Activated T-helper 17 cell treated with anti-CD3 and anti-CD28 coated beads, Interleukin-2, amount 50 U/mL, for 72 hours (primary cell): ENCODE measurements at regions not wholly inside any gene's neighbourhood (a gene's known extent, or its start where the extent isn't known, plus 50 kb on each side); places are given as distances from the start of the nearest gene placed in this dataset.

Experiments used
- ATAC-seq: fragments of 150-1000 bp; cut with Tn5 transposase; replicated peaks from 2 replicates; pipeline ENCODE4 v1.10.0; 2021; ENCODE audit warnings: mild to moderate bottlenecking, moderate library complexity
- H3K27ac Mint-ChIP-seq: one replicate; pipeline ENCODE4 v1.8.0; 2022; ENCODE audit warnings: mixed read lengths
- H3K27me3 Mint-ChIP-seq: one replicate; pipeline ENCODE4 v1.8.0; 2022; ENCODE audit warnings: mixed read lengths
- H3K36me3 Mint-ChIP-seq: one replicate; pipeline ENCODE4 v1.8.0; 2022; ENCODE audit warnings: low read depth, mild to moderate bottlenecking, mixed read lengths
- H3K4me1 Mint-ChIP-seq: one replicate; pipeline ENCODE4 v1.8.0; 2022; ENCODE audit warnings: mixed read lengths
- H3K4me3 Mint-ChIP-seq: one replicate; pipeline ENCODE4 v1.8.0; 2022; ENCODE audit warnings: mild to moderate bottlenecking, mixed read lengths
- H3K9me3 Mint-ChIP-seq: one replicate; pipeline ENCODE4 v1.8.0; 2022; ENCODE audit warnings: mixed read lengths

DNA sequence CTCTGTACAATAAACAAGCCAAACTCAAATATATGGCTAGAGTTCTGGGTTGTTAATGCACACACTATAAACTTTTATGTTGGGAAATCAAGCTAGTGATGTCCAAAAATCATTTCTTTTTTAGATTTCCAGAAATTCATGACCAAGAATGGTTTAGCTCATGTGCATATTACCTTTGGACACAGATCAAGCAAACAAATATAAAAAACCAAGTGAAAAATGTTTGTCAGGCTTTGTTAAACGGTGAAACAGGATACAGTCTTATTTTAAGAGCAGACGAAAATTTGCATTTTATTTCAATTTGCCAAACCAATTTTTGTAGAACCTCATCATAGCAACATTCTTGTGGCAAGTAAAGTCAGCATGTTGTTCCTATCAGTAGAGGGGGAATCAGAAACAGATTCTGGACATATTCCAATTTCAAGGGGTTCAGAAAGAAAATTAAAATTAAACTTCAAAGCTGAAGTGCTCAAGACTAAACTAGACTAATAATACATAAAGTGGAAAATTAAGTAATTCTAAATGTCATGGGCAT lies 413.6 kb downstream of the TRIML1 start:
- Mint-ChIP-seq H3K27ac (no peak overlapping the region), H3K4me1 (no peaks in the 10 kb centered on the region), H3K9me3 (peaks cover 12% of the 10 kb centered on the region), H3K27me3 (no peaks in the 10 kb centered on the region), H3K36me3 (no peaks in the 10 kb centered on the region), H3K4me3 (no peak overlapping the region)
- ATAC-seq: no peak

DNA sequence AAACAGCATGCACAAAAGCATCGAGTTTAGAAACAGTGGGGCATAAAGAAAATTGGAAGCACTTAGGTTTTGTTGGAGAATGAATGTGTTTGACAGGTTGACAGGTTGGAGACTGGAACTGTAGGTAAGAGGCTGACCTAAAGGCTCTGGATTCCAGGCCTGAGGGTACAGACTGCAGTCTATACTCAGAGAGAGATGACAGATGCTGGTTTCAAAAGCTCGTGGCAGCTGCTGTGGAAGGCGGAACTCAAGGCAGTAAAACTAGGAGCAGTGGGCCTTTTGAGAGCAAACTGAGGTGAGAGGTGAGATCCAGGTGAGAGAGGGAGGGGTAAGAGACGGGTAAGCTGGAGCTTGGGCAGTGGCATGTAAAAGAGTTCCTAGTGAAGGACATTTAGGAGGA lies 415.2 kb downstream of the TRIML1 start:
- Mint-ChIP-seq H3K27ac (no peak overlapping the region), H3K4me3 (no peak overlapping the region), H3K9me3 (peaks cover 8% of the 10 kb centered on the region), H3K4me1 (no peaks in the 10 kb centered on the region), H3K27me3 (no peaks in the 10 kb centered on the region), H3K36me3 (no peaks in the 10 kb centered on the region)
- ATAC-seq: no peak

DNA sequence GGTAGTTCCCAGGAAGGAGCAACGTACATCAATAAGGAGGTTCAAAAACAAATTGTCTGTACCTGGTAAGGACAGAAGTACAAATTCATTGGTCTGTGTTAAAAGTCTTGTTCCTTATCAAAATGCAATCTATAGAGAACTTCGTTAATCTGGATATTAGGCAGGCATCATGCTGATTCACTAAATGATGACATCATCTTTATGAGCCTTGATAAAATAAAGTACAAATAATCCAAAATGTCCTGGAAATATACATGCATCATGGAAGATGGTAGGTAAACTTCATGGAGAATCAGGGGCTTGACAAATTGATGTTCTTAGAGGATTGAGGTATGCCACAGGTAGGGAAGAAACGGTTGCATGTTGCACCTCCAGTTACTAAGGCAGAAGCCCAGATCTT lies 433.9 kb downstream of the TRIML1 start:
- H3K4me3 Mint-ChIP-seq: no peak overlapping the region
- no peaks in the 10 kb centered on the region for H3K36me3 Mint-ChIP-seq
- peaks cover 18% of the 10 kb centered on the region for H3K9me3 Mint-ChIP-seq
- H3K27me3 Mint-ChIP-seq: no peaks in the 10 kb centered on the region
- H3K4me1 Mint-ChIP-seq: no peaks in the 10 kb centered on the region
- no peak for ATAC-seq
- H3K27ac Mint-ChIP-seq: no peak overlapping the region

DNA sequence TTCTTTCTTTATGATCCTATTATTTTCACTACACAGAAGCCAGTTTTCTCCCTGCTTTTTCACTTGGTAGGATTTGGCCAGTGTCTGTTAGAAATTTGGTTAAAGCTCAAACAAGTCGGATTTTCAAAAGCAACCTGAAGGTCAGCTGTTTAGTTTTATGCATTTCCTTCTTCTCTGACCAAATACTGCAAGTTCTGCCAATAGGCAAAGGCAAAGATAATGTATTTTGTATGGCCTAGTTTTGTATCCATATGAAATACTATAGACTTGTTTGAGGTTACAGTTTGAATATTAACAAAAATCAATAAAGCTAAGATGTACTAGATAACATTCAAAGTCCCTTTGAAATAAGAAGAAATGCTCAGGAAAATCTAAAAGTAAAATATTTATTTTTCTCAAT lies 439.4 kb downstream of the TRIML1 start:
- Mint-ChIP-seq H3K4me3 (no peak overlapping the region), H3K4me1 (no peaks in the 10 kb centered on the region), H3K27me3 (no peaks in the 10 kb centered on the region), H3K9me3 (peaks cover 12% of the 10 kb centered on the region), H3K27ac (no peak overlapping the region), H3K36me3 (no peaks in the 10 kb centered on the region)
- ATAC-seq: no peak

DNA sequence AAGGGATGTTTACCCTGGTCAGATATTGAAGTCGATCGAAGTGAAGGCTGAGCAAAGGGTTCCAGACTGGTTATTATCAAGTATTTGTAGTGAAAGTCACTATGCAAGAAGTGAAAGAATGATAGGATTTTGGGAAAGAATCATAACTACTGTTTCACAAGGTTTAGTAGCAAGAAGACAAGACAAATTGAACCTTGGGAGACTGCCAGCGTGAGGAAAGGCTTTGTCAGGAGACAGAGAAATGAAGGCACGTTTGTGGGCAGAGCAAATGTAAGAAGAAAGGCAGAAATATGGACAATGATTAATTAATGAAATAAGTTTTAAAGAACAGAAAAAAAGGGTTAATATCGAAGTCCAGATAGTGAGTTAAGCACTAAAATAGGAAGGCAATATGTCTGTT lies 456.8 kb downstream of the TRIML1 start:
- no peak overlapping the region for H3K27ac Mint-ChIP-seq
- no peak overlapping the region for H3K4me3 Mint-ChIP-seq
- no peak for ATAC-seq
- H3K9me3 Mint-ChIP-seq: peaks cover 32% of the 10 kb centered on the region
- no peaks in the 10 kb centered on the region for H3K4me1 Mint-ChIP-seq
- no peaks in the 10 kb centered on the region for H3K36me3 Mint-ChIP-seq
- no peaks in the 10 kb centered on the region for H3K27me3 Mint-ChIP-seq

DNA sequence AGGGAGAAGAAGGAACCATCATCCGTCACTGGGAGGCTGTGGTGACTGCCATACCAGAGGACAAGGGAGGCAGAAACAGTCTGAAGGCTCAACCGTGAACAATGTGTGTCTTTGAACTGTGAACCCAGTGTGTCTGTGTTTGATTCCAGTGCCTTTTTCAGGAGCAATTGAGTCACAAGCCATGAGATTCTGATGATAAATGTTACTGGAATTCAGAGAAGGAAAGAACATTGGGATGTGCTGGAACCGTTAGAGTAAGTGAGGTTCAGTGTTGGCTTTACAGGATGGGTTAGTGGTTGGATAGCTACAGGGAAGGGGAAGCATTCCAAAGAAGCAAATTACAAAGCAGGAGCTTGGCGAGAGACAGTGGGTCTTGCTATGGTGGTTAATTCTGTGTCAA lies 464.4 kb downstream of the TRIML1 start:
- H3K27ac Mint-ChIP-seq: no peak overlapping the region
- no peaks in the 10 kb centered on the region for H3K27me3 Mint-ChIP-seq
- no peak overlapping the region for H3K4me3 Mint-ChIP-seq
- H3K36me3 Mint-ChIP-seq: no peaks in the 10 kb centered on the region
- H3K4me1 Mint-ChIP-seq: no peaks in the 10 kb centered on the region
- ATAC-seq: no peak
- peaks cover 14% of the 10 kb centered on the region for H3K9me3 Mint-ChIP-seq

DNA sequence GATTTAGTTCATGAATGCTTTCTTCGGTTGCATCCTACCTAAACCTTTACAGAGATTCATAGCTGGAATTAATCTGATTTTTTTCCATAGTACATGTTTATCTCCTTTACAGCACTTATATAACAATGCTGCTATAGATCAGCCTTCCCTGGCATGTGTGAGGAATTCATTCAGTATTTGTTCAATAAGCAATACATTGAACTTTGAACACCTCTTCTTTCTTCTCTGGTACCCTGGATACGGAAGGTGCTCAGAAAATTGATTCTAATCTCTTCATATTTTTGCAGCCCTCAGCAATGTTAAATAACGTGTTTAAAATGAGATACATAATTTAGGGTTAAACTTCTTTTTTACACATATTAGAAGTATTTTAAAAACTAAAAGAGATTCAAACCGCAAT lies 467.4 kb downstream of the TRIML1 start:
- Mint-ChIP-seq H3K4me3 (no peak overlapping the region), H3K36me3 (no peaks in the 10 kb centered on the region), H3K27me3 (no peaks in the 10 kb centered on the region), H3K4me1 (no peaks in the 10 kb centered on the region), H3K9me3 (peaks cover 7% of the 10 kb centered on the region), H3K27ac (no peak overlapping the region)
- no peak for ATAC-seq

DNA sequence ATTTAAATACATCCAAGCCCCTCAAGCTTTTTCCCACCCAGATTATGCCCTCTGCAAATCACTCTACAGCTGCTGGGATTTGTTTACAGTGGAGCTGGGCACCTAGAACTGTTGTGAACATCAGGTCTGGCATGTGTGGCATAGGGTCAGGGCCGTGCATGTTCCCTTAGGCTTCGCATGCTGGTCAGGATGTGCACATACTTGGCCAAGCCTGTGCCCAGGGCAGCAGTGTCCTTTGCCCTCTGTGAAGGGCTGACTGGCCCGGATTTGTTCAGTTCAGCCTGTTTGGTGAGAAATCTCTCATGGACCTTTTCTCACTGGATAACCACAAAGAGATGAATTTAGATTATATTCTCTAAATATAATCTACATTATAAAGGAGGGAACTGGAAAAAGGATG lies 471.9 kb downstream of the TRIML1 start:
- Mint-ChIP-seq H3K4me1 (no peaks in the 10 kb centered on the region), H3K4me3 (no peak overlapping the region), H3K36me3 (no peaks in the 10 kb centered on the region), H3K27me3 (no peaks in the 10 kb centered on the region), H3K9me3 (peaks cover 4% of the 10 kb centered on the region), H3K27ac (no peak overlapping the region)
- ATAC-seq: no peak

DNA sequence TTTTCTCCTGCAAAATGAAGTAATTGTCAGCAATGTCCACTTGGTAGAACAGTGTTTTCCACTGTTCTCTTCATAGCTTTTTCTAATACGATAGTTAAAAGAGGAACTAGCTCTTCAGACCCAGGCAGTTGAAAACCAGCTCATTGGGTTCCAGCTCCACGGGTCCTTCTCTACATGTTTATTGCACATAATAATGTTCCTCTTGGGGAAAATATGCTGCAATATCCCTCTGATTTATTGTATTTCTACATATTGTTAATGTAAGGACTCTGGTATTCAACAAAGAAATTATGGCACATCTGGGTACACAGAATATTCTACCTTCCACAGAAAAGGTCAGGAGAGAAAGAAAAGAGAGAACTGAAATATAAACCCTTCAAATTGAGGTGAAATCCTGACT lies 473.4 kb downstream of the TRIML1 start:
- Mint-ChIP-seq H3K36me3 (no peaks in the 10 kb centered on the region), H3K27me3 (no peaks in the 10 kb centered on the region), H3K4me1 (no peaks in the 10 kb centered on the region), H3K4me3 (no peak overlapping the region), H3K27ac (no peak overlapping the region), H3K9me3 (peaks cover 8% of the 10 kb centered on the region)
- no peak for ATAC-seq

DNA sequence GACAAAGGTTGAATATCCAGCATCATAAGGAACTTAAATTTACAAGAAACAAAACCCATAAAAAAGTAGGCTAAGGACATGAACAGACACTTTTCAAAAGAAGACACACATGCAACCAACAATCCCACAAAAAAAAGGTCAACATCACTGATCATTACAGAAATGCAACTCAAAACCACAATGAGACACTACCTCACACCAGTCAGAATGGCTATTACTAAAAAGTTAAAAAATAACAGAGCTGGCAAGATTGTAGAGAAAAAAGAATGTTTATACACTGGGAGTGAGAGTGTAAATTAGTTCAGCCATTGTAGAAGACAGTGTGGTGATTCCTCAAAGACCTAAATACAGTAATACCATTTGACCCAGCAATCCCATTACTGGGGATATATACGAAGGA lies 474.7 kb downstream of the TRIML1 start:
- Mint-ChIP-seq H3K36me3 (no peaks in the 10 kb centered on the region), H3K27ac (no peak overlapping the region), H3K4me3 (no peak overlapping the region), H3K9me3 (peaks cover 11% of the 10 kb centered on the region), H3K4me1 (no peaks in the 10 kb centered on the region), H3K27me3 (no peaks in the 10 kb centered on the region)
- no peak for ATAC-seq

DNA sequence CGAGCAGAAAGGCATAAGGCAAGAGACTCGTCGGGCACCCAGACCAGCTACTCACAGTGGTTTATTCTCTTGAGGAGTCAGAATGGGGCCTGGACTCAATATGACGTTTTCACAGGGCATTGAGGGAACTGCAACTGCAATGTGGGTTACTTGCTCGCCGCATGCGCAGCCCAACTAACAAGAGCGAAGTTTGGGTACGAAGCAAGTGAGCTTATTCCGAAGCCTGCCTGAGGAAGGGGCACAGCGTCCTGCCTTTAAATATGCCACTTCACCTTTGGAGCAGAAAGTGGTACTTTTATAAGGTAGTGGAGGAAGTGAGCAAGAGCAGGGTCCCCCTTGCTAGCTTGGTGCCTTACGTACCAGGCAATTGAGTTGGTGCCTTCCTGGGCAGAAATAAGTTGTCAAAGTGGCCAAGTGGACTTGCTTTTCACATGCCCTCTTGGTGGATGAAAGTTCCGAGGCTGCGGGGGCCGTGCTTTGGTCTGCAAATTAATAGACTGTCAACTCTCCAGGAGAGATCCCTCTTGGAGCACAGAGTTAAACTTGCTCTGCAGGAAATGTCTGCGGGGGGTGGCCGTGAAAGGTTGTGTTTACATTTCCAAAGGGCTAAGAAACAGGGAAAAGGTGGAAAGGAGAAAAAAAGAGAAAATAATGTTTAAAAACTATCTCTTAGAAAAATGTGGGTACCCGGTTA lies 480.4 kb downstream of the TRIML1 start:
- Mint-ChIP-seq H3K27me3 (no peaks in the 10 kb centered on the region), H3K4me1 (no peaks in the 10 kb centered on the region), H3K4me3 (no peak overlapping the region), H3K36me3 (no peaks in the 10 kb centered on the region), H3K9me3 (peaks cover 12% of the 10 kb centered on the region), H3K27ac (no peak overlapping the region)
- no peak for ATAC-seq

DNA sequence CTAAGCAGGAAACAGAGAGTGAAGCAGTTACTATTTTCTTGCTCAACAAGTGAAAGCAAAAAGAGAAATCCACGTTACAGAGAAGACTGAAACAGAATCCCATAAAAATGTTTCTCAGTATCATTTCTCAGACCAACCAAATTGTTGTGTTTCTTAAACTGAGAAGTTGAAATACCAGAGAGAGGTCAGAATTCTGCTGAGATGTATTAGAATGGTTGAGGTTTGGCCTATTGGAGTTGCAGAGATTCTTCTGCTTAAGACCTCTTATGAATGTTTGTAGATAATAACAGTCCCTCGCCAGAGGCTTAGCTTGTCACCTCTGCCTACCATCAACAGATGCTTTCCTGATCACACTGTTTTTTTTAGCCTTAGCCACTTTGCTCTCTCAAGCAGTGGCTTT lies 481.4 kb downstream of the TRIML1 start:
- no peaks in the 10 kb centered on the region for H3K27me3 Mint-ChIP-seq
- H3K4me3 Mint-ChIP-seq: no peak overlapping the region
- no peak for ATAC-seq
- no peak overlapping the region for H3K27ac Mint-ChIP-seq
- H3K36me3 Mint-ChIP-seq: no peaks in the 10 kb centered on the region
- no peaks in the 10 kb centered on the region for H3K4me1 Mint-ChIP-seq
- peaks cover 12% of the 10 kb centered on the region for H3K9me3 Mint-ChIP-seq

DNA sequence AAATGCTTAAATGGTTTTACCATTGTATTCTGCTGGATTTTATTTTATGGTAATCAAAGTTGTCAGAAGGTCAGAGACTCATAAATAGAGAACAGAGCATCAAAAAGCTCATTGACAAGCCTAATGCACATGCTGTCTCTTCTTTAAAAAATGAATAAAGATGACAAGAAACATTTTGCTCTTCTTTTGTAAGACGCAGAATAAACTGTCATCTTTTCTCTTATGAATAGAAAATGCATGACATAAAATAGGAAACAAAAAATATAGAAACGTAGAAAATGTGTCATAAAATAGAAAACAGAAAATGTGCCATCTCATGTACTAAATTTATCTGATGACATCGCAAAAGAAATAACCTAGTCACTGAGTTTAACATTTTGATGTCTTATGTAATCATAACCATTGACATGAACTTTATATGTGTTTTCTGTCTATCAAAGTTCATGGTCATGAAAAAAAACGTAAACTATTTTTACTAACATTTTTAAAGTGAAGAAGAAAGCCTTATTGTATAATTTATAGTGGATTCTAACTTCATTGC lies 484.1 kb downstream of the TRIML1 start:
- Mint-ChIP-seq H3K9me3 (peaks cover 14% of the 10 kb centered on the region), H3K27me3 (no peaks in the 10 kb centered on the region), H3K4me3 (no peak overlapping the region), H3K27ac (no peak overlapping the region), H3K4me1 (no peaks in the 10 kb centered on the region), H3K36me3 (no peaks in the 10 kb centered on the region)
- no peak for ATAC-seq

DNA sequence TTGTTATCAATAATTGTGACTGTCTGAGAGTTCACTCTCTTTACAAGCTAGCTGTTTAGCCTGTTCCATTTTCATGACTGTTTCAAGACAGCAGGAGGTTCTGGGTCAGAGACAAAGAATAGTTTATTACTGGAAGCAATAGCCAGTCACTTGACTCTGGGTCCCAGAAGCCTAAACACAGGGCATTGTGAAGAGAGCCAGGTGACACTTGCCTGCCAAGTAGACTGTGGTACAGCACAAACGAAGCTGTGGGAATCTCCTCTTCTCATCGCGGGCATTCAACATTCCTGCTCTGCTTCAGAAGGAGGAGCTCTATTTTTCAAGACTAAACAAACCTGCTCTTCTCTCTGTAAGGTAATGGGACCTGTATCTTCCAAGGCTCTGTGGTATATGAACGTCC lies 485.1 kb downstream of the TRIML1 start:
- Mint-ChIP-seq H3K27me3 (no peaks in the 10 kb centered on the region), H3K36me3 (no peaks in the 10 kb centered on the region), H3K27ac (no peak overlapping the region), H3K9me3 (peaks cover 8% of the 10 kb centered on the region), H3K4me3 (no peak overlapping the region), H3K4me1 (no peaks in the 10 kb centered on the region)
- no peak for ATAC-seq

DNA sequence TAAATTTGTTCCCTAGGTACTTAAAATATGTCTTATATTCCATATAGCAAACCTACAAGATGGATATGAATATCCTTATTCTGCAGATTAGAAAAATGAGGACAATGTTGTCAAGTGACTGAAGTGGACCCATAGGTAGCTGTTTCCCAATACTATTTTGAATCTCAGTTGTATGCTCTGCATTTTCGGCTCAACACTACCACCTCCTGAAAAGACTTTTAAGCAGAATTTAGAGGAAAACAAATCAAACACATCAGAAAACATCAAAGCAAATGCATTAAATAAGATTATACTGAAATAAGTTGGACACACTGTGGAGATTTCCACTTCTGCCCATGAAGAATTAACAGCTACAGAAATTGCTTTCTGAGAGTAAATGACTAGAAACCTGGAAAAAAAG lies 488.7 kb downstream of the TRIML1 start:
- Mint-ChIP-seq H3K9me3 (peaks cover 12% of the 10 kb centered on the region), H3K27ac (no peak overlapping the region), H3K27me3 (no peaks in the 10 kb centered on the region), H3K4me1 (no peaks in the 10 kb centered on the region), H3K4me3 (no peak overlapping the region), H3K36me3 (no peaks in the 10 kb centered on the region)
- no peak for ATAC-seq
